GM12892 (cell line): ENCODE measurements at regions not wholly inside any gene's neighbourhood (a gene's known extent, or its start where the extent isn't known, plus 50 kb on each side); places are given as distances from the start of the nearest gene placed in this dataset.

Experiments used
- POLR2A ChIP-seq: IDR thresholded peaks from 2 replicates; pipeline ENCODE4 v1.6.1; 2011; ENCODE audit warnings: low read depth, low read length, control low read depth
- POLR2AphosphoS5 ChIP-seq: IDR thresholded peaks from 2 replicates; pipeline ENCODE4 v1.6.1; 2011; ENCODE audit warnings: low read depth, low read length, control low read depth

DNA sequence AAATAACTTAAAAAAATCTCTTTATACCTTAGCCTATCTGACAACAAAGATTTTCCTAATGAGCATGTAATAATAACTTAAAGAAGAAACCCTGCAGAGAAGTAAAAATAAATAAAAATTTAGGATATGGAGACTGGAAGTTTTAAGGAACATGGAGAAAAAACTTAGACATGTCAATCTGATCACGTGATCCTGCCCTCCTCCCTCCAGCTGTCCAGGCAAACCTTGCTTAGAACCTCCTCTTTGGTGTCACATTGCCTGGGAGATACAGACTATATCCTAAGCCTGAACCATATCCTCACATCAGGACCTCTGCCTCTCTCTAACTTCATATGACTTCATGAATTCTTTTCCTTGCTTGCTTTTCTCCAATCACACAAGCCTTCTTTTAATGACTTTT lies 275.5 kb downstream of the CNTN3 start:
- TF ChIP-seq POLR2A (no peak), POLR2AphosphoS5 (no peak)
